ENCODE measurements at regions not wholly inside any gene's neighbourhood (a gene's known extent, or its start where the extent isn't known, plus 50 kb on each side); places are given as distances from the start of the nearest gene placed in this dataset.

DNA sequence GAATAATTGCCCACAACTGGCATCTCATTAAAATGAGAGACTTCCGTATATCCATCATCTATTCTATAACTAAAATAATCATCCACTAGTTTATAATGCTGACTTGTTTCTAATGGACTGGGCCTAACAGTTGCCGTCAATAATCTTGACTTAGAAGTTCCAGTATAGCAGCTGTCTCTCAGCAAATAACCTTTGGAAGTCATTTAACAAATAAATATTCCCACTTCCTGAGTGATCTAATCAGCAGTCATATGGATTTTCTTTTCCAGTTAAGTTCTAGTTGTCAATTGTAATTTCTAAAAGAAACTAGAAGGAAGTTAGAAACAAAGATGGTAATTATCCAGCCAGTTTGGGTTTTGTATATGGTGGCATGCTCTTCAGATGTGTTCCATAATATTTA, 177.8 kb downstream of the GXYLT1 start:
- H3K27me3 ChIP-seq (ENCODE audit: control insufficient read depth in 2 of 2, insufficient read depth in 2 of 2, low read length in 2 of 2): no peaks in the 10 kb centered on the region
- DNase-seq (ENCODE audit: extremely low read depth in 1 of 4, low spot score in 3 of 4): no peak
- no TSS peak for BruUV-seq (replicated peaks)
- no peaks in the 10 kb centered on the region for H3K9me3 ChIP-seq (replicated peaks; ENCODE audit: control insufficient read depth, insufficient read depth, low read depth, low read length)
- no peak overlapping the region for H2AFZ ChIP-seq (ENCODE audit: low read depth, low read length)
- no peaks in the 10 kb centered on the region for H3K9me1 ChIP-seq (ENCODE audit: control insufficient read depth, insufficient read depth, low read length)
- no peak for FAIRE-seq
- no peaks in the 10 kb centered on the region for H3K36me3 ChIP-seq (ENCODE audit: control insufficient read depth, insufficient read depth, low read length)
- TF ChIP-seq, protein P1, sequence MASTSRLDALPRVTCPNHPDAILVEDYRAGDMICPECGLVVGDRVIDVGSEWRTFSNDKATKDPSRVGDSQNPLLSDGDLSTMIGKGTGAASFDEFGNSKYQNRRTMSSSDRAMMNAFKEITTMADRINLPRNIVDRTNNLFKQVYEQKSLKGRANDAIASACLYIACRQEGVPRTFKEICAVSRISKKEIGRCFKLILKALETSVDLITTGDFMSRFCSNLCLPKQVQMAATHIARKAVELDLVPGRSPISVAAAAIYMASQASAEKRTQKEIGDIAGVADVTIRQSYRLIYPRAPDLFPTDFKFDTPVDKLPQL (IDR thresholded peaks at IDR 0.05; ENCODE audit: extremely low read depth, insufficient read length): no peak
- no peak for TF ChIP-seq PML (IDR thresholded peaks at IDR 0.05; ENCODE audit: low read length)
- TF ChIP-seq, protein P2, sequence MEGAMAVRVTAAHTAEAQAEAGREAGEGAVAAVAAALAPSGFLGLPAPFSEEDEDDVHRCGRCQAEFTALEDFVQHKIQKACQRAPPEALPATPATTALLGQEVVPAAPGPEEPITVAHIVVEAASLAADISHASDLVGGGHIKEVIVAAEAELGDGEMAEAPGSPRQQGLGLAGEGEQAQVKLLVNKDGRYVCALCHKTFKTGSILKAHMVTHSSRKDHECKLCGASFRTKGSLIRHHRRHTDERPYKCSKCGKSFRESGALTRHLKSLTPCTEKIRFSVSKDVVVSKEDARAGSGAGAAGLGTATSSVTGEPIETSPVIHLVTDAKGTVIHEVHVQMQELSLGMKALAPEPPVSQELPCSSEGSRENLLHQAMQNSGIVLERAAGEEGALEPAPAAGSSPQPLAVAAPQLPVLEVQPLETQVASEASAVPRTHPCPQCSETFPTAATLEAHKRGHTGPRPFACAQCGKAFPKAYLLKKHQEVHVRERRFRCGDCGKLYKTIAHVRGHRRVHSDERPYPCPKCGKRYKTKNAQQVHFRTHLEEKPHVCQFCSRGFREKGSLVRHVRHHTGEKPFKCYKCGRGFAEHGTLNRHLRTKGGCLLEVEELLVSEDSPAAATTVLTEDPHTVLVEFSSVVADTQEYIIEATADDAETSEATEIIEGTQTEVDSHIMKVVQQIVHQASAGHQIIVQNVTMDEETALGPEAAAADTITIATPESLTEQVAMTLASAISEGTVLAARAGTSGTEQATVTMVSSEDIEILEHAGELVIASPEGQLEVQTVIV (CRISPR knock-in tag; IDR thresholded peaks at IDR 0.05; ENCODE audit: borderline replicate concordance): no peak
- TF ChIP-seq SAFB2 (IDR thresholded peaks at IDR 0.05; ENCODE audit: borderline replicate concordance, low read depth, low read length, severe bottlenecking): no peak
- no peak for TF ChIP-seq MAZ (CRISPR knock-in tag; conservative IDR thresholded peaks at IDR 0.05 in 1 of 2, IDR thresholded peaks at IDR 0.05 in 1 of 2)
- TF ChIP-seq HSF4 (CRISPR knock-in tag; IDR thresholded peaks at IDR 0.05; ENCODE audit: borderline replicate concordance): no peak
- no peak for TF ChIP-seq RCOR1 (IDR thresholded peaks at IDR 0.05; ENCODE audit: borderline replicate concordance in 1 of 2, low read depth in 2 of 2, low read length in 2 of 2)
- no peak for TF ChIP-seq SRSF7 (optimal IDR thresholded peaks at IDR 0.05; ENCODE audit: low read depth, low read length)
- no peak for TF ChIP-seq EP400 (IDR thresholded peaks at IDR 0.05)
- no peak for TF ChIP-seq GATAD2B (IDR thresholded peaks at IDR 0.05; ENCODE audit: borderline replicate concordance)
- TF ChIP-seq DIDO1 (tag; IDR thresholded peaks at IDR 0.05; ENCODE audit: low read depth): no peak
- TF ChIP-seq ZBTB1 (CRISPR knock-in tag; IDR thresholded peaks at IDR 0.05; ENCODE audit: borderline replicate concordance, low read depth): no peak
- no peak for TF ChIP-seq NR3C1 (CRISPR knock-in tag; IDR thresholded peaks at IDR 0.05)
- no peak for TF ChIP-seq ZNF785 (CRISPR knock-in tag; IDR thresholded peaks at IDR 0.05)
- no peak for TF ChIP-seq ZNF263 (CRISPR knock-in tag; IDR thresholded peaks at IDR 0.05; ENCODE audit: borderline replicate concordance)
- H3K4me3 ChIP-seq: no peak overlapping the region
- H3K79me2 ChIP-seq (ENCODE audit: control insufficient read depth, insufficient read depth, low read length): no peaks in the 10 kb centered on the region
- H3K27ac ChIP-seq (ENCODE audit: extremely low read depth, low read depth, low read length): no peak overlapping the region
- POLR2A ChIA-PET: no interaction called here
- 0% methylated on average over 2 of the region's 2 CpGs for WGBS (ENCODE audit: insufficient coverage, low coverage, missing lambda C conversion rate)
- H3K4me2 ChIP-seq (ENCODE audit: insufficient read depth, low read length): no peak overlapping the region
- no peaks in the 10 kb centered on the region for H3K4me1 ChIP-seq (replicated peaks in 1 of 2; ENCODE audit: control insufficient read depth in 2 of 2, insufficient read depth in 2 of 2, low read length in 2 of 2)
- intact Hi-C loops (cut with micrococcal nuclease) (no loop called here), in situ Hi-C loops (cut with MboI) (no loop called here)
- H3K9ac ChIP-seq (ENCODE audit: insufficient read depth in 1 of 2, low read depth in 2 of 2, low read length in 2 of 2): no peak overlapping the region
- H4K20me1 ChIP-seq (replicated peaks; ENCODE audit: control insufficient read depth, insufficient read depth, low read length): no peaks in the 10 kb centered on the region
- no peak for ATAC-seq
- CTCF ChIA-PET (ENCODE audit: low intra/inter-chr PET ratio): no interaction called here

All from K562 (cell line).